ENCODE measurements at regions not wholly inside any gene's neighbourhood (a gene's known extent, or its start where the extent isn't known, plus 50 kb on each side); places are given as distances from the start of the nearest gene placed in this dataset.

GRCh38 chr1:38446936-38447335 lies 400.3 kb upstream of the POU3F1 start:
- H3K9me3 ChIP-seq (ENCODE audit: low read length), result no peaks in the 10 kb centered on the region
- H4K20me1 ChIP-seq (ENCODE audit: insufficient read depth), result no peaks in the 10 kb centered on the region
- H3K4me3 ChIP-seq (ENCODE audit: low read length), result no peak overlapping the region
- peaks cover 3% of the 10 kb centered on the region for H3F3A ChIP-seq (ENCODE audit: insufficient read depth, low read length, poor library complexity, severe bottlenecking)
- no peaks in the 10 kb centered on the region for H3K36me3 ChIP-seq (ENCODE audit: insufficient read depth, low read length)
- H3K4me2 ChIP-seq (ENCODE audit: low read length), result no peak overlapping the region
- H3K79me2 ChIP-seq (replicated peaks; ENCODE audit: insufficient read depth, low read length), result no peaks in the 10 kb centered on the region
- no peak overlapping the region for H3K9ac ChIP-seq (ENCODE audit: low read length)
- H3K27me3 ChIP-seq (ENCODE audit: insufficient read depth, low read depth, low read length), result no peaks in the 10 kb centered on the region
- H2AFZ ChIP-seq (ENCODE audit: low read depth, low read length), result no peak overlapping the region
- TF ChIP-seq TAF1 (IDR thresholded peaks at IDR 0.05; ENCODE audit: low read depth), result no peak
- no peak for TF ChIP-seq EZH2 (IDR thresholded peaks at IDR 0.05; ENCODE audit: borderline replicate concordance, insufficient read depth, low read length, poor library complexity, severe bottlenecking)
- TF ChIP-seq MXI1 (conservative IDR thresholded peaks at IDR 0.05; ENCODE audit: poor library complexity, severe bottlenecking), result no peak
- no peak for TF ChIP-seq EP300 (conservative IDR thresholded peaks at IDR 0.05; ENCODE audit: poor library complexity, severe bottlenecking)
- no peak for TF ChIP-seq CTCF (IDR thresholded peaks at IDR 0.05; ENCODE audit: poor library complexity, severe bottlenecking)
- TF ChIP-seq POLR2AphosphoS5 (IDR thresholded peaks at IDR 0.05), result no peak
- no peak for TF ChIP-seq SMC3 (conservative IDR thresholded peaks at IDR 0.05; ENCODE audit: poor library complexity)
- TF ChIP-seq RAD21 (conservative IDR thresholded peaks at IDR 0.05), result no peak
- no peak for TF ChIP-seq REST (IDR thresholded peaks at IDR 0.05; ENCODE audit: borderline replicate concordance)
- H3K27ac ChIP-seq (ENCODE audit: low read length), result no peak overlapping the region
- no peaks in the 10 kb centered on the region for H3K9me2 ChIP-seq (ENCODE audit: insufficient read depth, low read length)

GRCh38 chr1:38444770-38445442 lies 398.3 kb upstream of the POU3F1 start:
- Histone ChIP-seq H3K79me2 (replicated peaks; ENCODE audit: insufficient read depth, low read length) (no peaks in the 10 kb centered on the region), H3K27me3 (ENCODE audit: insufficient read depth, low read depth, low read length) (no peaks in the 10 kb centered on the region), H3K4me3 (ENCODE audit: low read length) (peak overlapping the region; percentile 39), H2AFZ (ENCODE audit: low read depth, low read length) (no peak overlapping the region), H3K9ac (ENCODE audit: low read length) (peak overlapping the region; percentile 43), H4K20me1 (ENCODE audit: insufficient read depth) (no peaks in the 10 kb centered on the region), H3K27ac (ENCODE audit: low read length) (peak overlapping the region; percentile 79), H3K4me2 (ENCODE audit: low read length) (no peak overlapping the region), H3F3A (ENCODE audit: insufficient read depth, low read length, poor library complexity, severe bottlenecking) (peaks cover 3% of the 10 kb centered on the region), H3K9me3 (ENCODE audit: low read length) (peaks cover 13% of the 10 kb centered on the region), H3K36me3 (ENCODE audit: insufficient read depth, low read length) (no peaks in the 10 kb centered on the region), H3K9me2 (ENCODE audit: insufficient read depth, low read length) (no peaks in the 10 kb centered on the region)
- TF ChIP-seq SMC3 (conservative IDR thresholded peaks at IDR 0.05; ENCODE audit: poor library complexity) (peak; percentile 22), EP300 (conservative IDR thresholded peaks at IDR 0.05; ENCODE audit: poor library complexity, severe bottlenecking) (peak; percentile 88), RAD21 (conservative IDR thresholded peaks at IDR 0.05) (no peak), CTCF (IDR thresholded peaks at IDR 0.05; ENCODE audit: poor library complexity, severe bottlenecking) (no peak), POLR2AphosphoS5 (IDR thresholded peaks at IDR 0.05) (peak; percentile 56)

All from neural cell (in vitro differentiated cells).